ENCODE measurements at regions not wholly inside any gene's neighbourhood (a gene's known extent, or its start where the extent isn't known, plus 50 kb on each side); places are given as distances from the start of the nearest gene placed in this dataset.

GRCh38 chr14:81668626-81669274 lies 135.1 kb upstream of the SEL1L start:
- TF ChIP-seq POLR2A (IDR thresholded peaks at IDR 0.05), result no peak
- TF ChIP-seq POLR2AphosphoS5 (IDR thresholded peaks at IDR 0.05), result no peak
- no peak for TF ChIP-seq CTCF (IDR thresholded peaks at IDR 0.05)
- TF ChIP-seq EP300 (IDR thresholded peaks at IDR 0.05), result no peak
- Histone ChIP-seq H3K9me3 (peaks cover 0 to 6% (median 0%) of the 10 kb centered on the region in 4 donors), H3K4me3 (no peak overlapping the region), H3K4me1 (no peaks in the 10 kb centered on the region), H3K36me3 (no peaks in the 10 kb centered on the region), H3K27me3 (no peaks in the 10 kb centered on the region), H3K27ac (no peak overlapping the region)
- intact Hi-C loops (cut with DNase I), result no loop called here
- 91 to 94% methylated on average over 32 of the region's 32 CpGs for WGBS, 2 donors
- DNase-seq, result no peak

- Histone ChIP-seq H3K4me3 (no peak overlapping the region), H3K27ac (no peak overlapping the region), H3K27me3 (no peaks in the 10 kb centered on the region), H3K4me1 (no peaks in the 10 kb centered on the region), H3K36me3 (no peaks in the 10 kb centered on the region), H3K9me3 (peaks cover 0 to 6% (median 0%) of the 10 kb centered on the region in 4 donors)
- no peak for DNase-seq
- no peak for TF ChIP-seq CTCF (IDR thresholded peaks at IDR 0.05)
- TF ChIP-seq POLR2AphosphoS5 (IDR thresholded peaks at IDR 0.05), result no peak
- TF ChIP-seq POLR2A (IDR thresholded peaks at IDR 0.05), result no peak
- no peak for TF ChIP-seq EP300 (IDR thresholded peaks at IDR 0.05)
- intact Hi-C loops (cut with DNase I), result no loop called here
- WGBS, 2 donors, result 62 to 87% methylated on average over 2 of the region's 2 CpGs
These were observed 135.7 kb upstream of the SEL1L start for GRCh38 chr14:81669308-81669707.

GRCh38 chr14:81673930-81674329 lies 140.3 kb upstream of the SEL1L start:
- Histone ChIP-seq H3K9me3 (peaks cover 0 to 6% (median 0%) of the 10 kb centered on the region in 4 donors), H3K4me3 (no peak overlapping the region), H3K27ac (no peak overlapping the region), H3K36me3 (no peaks in the 10 kb centered on the region), H3K4me1 (no peaks in the 10 kb centered on the region), H3K27me3 (no peaks in the 10 kb centered on the region)
- TF ChIP-seq POLR2A (IDR thresholded peaks at IDR 0.05) (no peak), EP300 (IDR thresholded peaks at IDR 0.05) (no peak), CTCF (IDR thresholded peaks at IDR 0.05) (no peak)
- intact Hi-C loops (cut with DNase I), result no loop called here
- 55 to 59% methylated on average over 3 of the region's 3 CpGs for WGBS, 2 donors
- DNase-seq, result no peak

GRCh38 chr14:81676395-81676794 lies 142.7 kb upstream of the SEL1L start:
- no peak for DNase-seq
- no peak for TF ChIP-seq POLR2AphosphoS5 (IDR thresholded peaks at IDR 0.05)
- TF ChIP-seq EP300 (IDR thresholded peaks at IDR 0.05), result no peak
- TF ChIP-seq POLR2A (IDR thresholded peaks at IDR 0.05), result no peak
- no peak for TF ChIP-seq CTCF (IDR thresholded peaks at IDR 0.05)
- H3K27ac ChIP-seq, result no peak overlapping the region
- 60 to 82% methylated on average over 2 of the region's 2 CpGs for WGBS, 2 donors
- no peaks in the 10 kb centered on the region for H3K4me1 ChIP-seq
- no peak overlapping the region for H3K4me3 ChIP-seq
- no peaks in the 10 kb centered on the region for H3K27me3 ChIP-seq
- intact Hi-C loops (cut with DNase I), result no loop called here
- H3K9me3 ChIP-seq, result no peaks in the 10 kb centered on the region
- H3K36me3 ChIP-seq, result no peaks in the 10 kb centered on the region

GRCh38 chr14:81676879-81677278 lies 143.2 kb upstream of the SEL1L start:
- TF ChIP-seq POLR2AphosphoS5 (IDR thresholded peaks at IDR 0.05), result no peak
- TF ChIP-seq POLR2A (IDR thresholded peaks at IDR 0.05), result no peak
- no peak for TF ChIP-seq CTCF (IDR thresholded peaks at IDR 0.05)
- no peak for TF ChIP-seq EP300 (IDR thresholded peaks at IDR 0.05)
- intact Hi-C loops (cut with DNase I), result no loop called here
- WGBS, 2 donors, result 80 to 84% methylated on average over 7 of the region's 7 CpGs
- Histone ChIP-seq H3K36me3 (no peaks in the 10 kb centered on the region), H3K27me3 (no peaks in the 10 kb centered on the region), H3K27ac (no peak overlapping the region), H3K4me1 (no peaks in the 10 kb centered on the region), H3K9me3 (no peaks in the 10 kb centered on the region), H3K4me3 (no peak overlapping the region)
- DNase-seq, result no peak

Measured in sigmoid colon (tissue), 6 donors.